HAP-1 (cell line): ENCODE measurements at regions not wholly inside any gene's neighbourhood (a gene's known extent, or its start where the extent isn't known, plus 50 kb on each side); places are given as distances from the start of the nearest gene placed in this dataset.

Experiments
- DNase-seq, 2 experiments: peaks; one replicate each; pipeline ENCODE4 v3.0.0-alpha.2; 2016 to 2020; ENCODE audit warnings: low spot score in 2 of 2
- H3K27me3 ChIP-seq: fragments of 250-450 bp; sonication (Bioruptor Pico); 2 replicates; pipeline ENCODE4 v1.5.1; 2020; ENCODE audit warnings: low read depth, mild to moderate bottlenecking, moderate library complexity
- H3K36me3 ChIP-seq: fragments of 250-450 bp; sonication (Bioruptor Pico); replicated peaks from 2 replicates; pipeline ENCODE4 v1.5.1; 2020; ENCODE audit warnings: mild to moderate bottlenecking
- H3K4me1 ChIP-seq: fragments of 250-450 bp; sonication (Bioruptor Pico); 2 replicates; pipeline ENCODE4 v1.5.1; 2020; ENCODE audit warnings: mild to moderate bottlenecking
- H3K4me3 ChIP-seq: fragments of 250-450 bp; sonication (Bioruptor Pico); 2 replicates; pipeline ENCODE4 v1.5.1; 2020; ENCODE audit warnings: mild to moderate bottlenecking, moderate library complexity
- H3K9me3 ChIP-seq: fragments of 250-450 bp; sonication (Bioruptor Pico); 2 replicates; pipeline ENCODE4 v1.5.1; 2020; ENCODE audit warnings: mild to moderate bottlenecking, moderate library complexity
- in situ Hi-C: fragments of 300-500 bp; cut with MboI; formaldehyde crosslinking; loops from 3 replicates; pipeline ENCODE4 v1.14.3; 2020; ENCODE audit warnings: low sequenced_read_pairs, inconsistent platforms, mixed read lengths

DNA sequence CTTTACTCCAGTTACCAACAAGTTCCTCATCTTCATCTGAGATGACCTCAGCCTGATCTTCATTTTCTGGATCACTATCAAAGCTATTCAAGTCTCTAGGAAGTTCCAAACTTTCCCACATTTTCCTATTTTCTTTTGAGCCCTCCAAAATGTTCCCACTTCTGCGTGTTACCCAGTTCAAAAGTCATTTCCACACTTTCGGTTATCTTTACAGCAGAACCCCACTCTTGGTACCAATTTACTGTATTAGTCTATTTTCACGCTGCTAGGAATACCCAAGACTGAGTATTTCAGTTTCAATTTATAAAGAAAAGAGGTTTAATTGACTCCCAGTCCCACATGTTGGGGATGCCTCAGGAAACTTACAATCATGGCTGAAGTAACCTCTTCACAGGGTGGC lies 274.3 kb downstream of the FGF9 start:
- H3K27me3 ChIP-seq: no peaks in the 10 kb centered on the region
- H3K36me3 ChIP-seq: no peaks in the 10 kb centered on the region
- H3K4me1 ChIP-seq: no peaks in the 10 kb centered on the region
- H3K9me3 ChIP-seq: no peaks in the 10 kb centered on the region
- in situ Hi-C loops: no loop called here
- no peak overlapping the region for H3K4me3 ChIP-seq
- DNase-seq: no peak

DNA sequence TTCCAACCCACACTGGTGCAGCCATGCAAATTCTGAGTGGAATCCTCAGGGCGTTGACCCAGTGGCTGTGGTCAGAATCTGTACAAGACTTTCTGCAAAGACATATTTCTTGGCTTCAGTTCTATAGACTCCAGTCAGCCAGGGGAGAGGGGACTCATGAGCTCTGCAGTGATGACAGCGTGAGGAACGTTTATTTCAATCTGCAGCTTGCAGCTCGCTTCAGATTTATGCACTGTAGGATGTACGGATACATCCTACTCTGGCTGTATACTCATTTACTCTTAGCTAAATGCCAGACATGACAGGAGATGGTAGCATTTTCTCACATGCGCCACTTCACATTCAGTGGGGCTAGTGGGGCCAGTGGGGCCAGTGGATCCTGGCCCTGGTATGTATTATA lies 276.1 kb downstream of the FGF9 start:
- no peak for DNase-seq
- Histone ChIP-seq H3K36me3 (no peaks in the 10 kb centered on the region), H3K27me3 (no peaks in the 10 kb centered on the region), H3K4me3 (no peak overlapping the region), H3K9me3 (0 out of 2 replicates have a peak, but pooled peaks cover 3% of the 10 kb centered on the region), H3K4me1 (no peaks in the 10 kb centered on the region)
- in situ Hi-C loops: no loop called here

DNA sequence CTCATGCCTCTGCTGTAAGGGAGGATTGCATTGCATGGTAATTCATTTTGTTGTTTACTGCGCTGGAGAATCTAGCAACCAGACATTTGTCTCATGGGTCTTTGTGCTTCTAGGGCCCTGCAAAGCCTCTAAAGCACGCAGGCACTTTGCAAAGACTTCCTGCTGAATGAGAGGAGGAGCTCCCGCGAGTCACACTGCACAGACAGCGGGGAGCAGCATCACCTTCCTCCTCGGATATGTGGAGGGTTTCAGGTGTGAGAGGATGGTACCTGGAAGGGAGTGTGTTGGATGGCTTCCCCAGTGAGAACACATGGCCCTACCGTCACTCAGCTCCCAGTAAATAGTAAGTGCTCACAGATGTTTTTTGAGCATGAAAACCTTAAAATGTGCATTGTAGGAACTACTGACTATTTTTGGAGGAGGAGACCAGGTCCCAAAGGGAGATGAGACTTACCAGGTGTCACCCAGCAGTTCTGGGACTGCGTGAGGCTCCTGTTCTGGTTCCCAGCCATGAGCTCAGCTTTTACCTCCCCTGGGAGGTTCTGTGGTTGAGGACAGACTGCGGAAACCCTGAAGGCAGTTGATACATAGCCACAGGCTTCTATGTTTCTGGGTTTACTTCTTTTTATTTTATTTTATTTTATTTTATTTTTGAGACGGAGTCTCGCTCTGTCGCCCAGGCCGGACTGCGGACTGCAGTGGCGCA lies 278.0 kb downstream of the FGF9 start:
- Histone ChIP-seq H3K27me3 (no peaks in the 10 kb centered on the region), H3K36me3 (no peaks in the 10 kb centered on the region), H3K4me3 (no peak overlapping the region), H3K9me3 (0 out of 2 replicates have a peak, but pooled peaks cover 3% of the 10 kb centered on the region), H3K4me1 (no peaks in the 10 kb centered on the region)
- DNase-seq: no peak
- in situ Hi-C loops: no loop called here

DNA sequence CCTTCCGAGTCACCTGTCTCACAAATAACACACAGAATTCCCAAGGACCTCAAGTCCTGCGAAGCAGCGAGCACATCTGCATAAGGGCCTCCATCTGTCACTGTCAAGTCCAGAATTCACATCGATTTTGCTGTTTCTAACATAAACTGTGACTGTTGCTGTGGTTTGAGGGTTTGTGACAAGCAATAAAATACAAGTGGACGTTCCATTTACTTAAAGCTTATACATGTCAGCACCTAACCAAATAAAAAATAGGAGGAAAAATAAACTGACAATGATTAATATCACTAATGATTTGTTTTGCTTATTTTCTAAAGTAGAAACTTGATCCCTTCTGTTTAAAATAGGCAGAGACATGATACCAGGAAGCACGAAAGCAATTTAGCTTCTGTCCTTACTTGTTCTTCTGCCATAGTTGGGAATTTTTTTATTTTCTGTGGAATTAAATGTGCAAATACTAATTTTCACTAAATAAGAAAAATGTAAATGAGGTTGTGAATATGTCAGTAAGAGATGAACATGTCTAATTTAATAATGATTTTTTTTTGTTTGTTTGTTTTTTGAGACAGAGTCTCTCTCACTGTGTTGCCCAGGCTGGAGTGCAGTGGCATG lies 279.1 kb downstream of the FGF9 start:
- Histone ChIP-seq H3K9me3 (0 out of 2 replicates have a peak, but pooled peaks cover 3% of the 10 kb centered on the region), H3K4me1 (no peaks in the 10 kb centered on the region), H3K4me3 (no peak overlapping the region), H3K27me3 (no peaks in the 10 kb centered on the region), H3K36me3 (no peaks in the 10 kb centered on the region)
- in situ Hi-C loops: no loop called here
- DNase-seq: no peak

DNA sequence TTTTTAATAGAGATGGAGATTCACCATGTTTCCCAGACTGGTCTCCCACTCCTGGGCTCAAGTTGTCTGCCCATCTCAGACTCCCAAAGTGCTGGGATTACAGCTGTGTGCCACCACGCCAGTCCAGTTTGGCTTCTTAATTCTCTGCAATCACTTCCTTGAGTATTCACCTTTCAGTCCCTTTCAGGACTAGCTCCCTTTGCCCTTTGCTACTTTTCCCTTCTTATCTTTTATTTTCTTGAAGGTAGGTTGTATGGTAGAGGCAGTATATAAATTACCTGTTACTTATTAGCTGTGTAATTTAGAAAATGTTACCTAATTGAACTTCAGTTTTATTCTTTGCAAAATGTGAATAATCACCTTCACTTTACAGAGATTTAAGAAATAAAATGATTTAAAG lies 285.8 kb downstream of the FGF9 start:
- in situ Hi-C loops: no loop called here
- DNase-seq: no peak
- Histone ChIP-seq H3K36me3 (no peaks in the 10 kb centered on the region), H3K4me3 (no peak overlapping the region), H3K27me3 (no peaks in the 10 kb centered on the region), H3K9me3 (0 out of 2 replicates have a peak, but pooled peaks cover 4% of the 10 kb centered on the region), H3K4me1 (no peaks in the 10 kb centered on the region)

DNA sequence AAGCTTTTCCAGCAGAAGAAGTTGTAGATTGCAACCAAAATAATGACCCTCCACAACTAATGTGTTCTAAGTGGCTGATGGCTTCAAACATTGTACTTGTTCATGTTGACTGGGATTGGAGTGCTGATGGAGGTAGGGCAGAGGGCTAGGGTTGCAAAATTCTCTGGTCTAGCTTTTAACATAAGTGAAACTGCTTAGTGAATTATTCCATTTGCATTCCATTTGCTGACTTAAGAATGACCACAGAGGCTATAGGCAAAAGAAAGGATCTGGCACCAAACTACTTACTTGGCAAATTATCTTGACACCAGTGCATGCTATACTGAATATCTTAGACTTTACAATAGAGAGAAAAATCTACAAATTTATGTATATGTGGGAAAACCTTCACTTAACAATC lies 287.0 kb downstream of the FGF9 start:
- in situ Hi-C loops: no loop called here
- Histone ChIP-seq H3K4me1 (no peaks in the 10 kb centered on the region), H3K27me3 (no peaks in the 10 kb centered on the region), H3K4me3 (no peak overlapping the region), H3K36me3 (no peaks in the 10 kb centered on the region), H3K9me3 (0 out of 2 replicates have a peak, but pooled peaks cover 4% of the 10 kb centered on the region)
- no peak for DNase-seq

DNA sequence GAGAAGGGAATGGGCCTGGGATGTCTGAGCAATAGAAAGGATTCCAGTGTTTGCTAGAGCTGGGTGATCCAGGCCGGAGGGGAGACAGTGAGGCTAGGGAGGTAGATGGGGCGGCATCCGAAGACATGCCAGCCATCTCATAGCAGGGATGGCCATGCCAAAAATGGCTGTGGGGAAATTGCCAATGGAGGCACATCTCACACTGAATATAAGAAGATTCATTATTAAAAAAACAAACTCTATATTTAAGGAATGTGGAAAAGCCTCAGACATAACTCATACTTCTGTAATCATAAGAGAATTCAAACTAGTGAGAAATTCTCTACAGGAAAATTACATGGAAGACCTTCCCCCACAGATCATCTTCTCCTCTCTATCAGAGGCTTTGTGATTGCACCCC lies 289.2 kb downstream of the FGF9 start:
- H3K27me3 ChIP-seq: no peaks in the 10 kb centered on the region
- no peaks in the 10 kb centered on the region for H3K4me1 ChIP-seq
- no peak for DNase-seq
- H3K4me3 ChIP-seq: no peak overlapping the region
- H3K9me3 ChIP-seq: peaks cover 6% of the 10 kb centered on the region; the same call in 1 of the 2 replicates
- no peaks in the 10 kb centered on the region for H3K36me3 ChIP-seq
- in situ Hi-C loops: no loop called here

DNA sequence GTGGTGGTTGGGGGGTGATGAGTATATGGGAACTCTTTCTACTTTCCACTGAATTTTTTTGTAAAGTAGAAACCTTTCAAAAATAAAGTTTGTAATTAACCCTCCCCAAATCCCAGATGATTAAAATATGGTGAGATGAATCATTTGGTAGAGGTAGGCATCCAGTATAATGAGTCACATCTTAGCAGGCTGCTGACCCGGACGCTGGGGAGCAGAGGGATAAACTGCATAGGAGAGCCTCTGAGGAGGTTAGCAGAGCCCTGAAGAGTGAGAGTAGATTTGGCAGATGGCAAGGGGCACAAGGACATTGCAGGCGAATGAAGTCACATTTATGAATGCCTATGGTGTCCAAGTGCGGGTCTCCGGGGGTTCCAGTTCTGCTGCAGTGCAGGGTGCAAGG lies 293.8 kb downstream of the FGF9 start:
- H3K27me3 ChIP-seq: no peaks in the 10 kb centered on the region
- in situ Hi-C loops: no loop called here
- no peak for DNase-seq
- H3K4me3 ChIP-seq: no peak overlapping the region
- no peaks in the 10 kb centered on the region for H3K36me3 ChIP-seq
- H3K4me1 ChIP-seq: no peaks in the 10 kb centered on the region
- H3K9me3 ChIP-seq: peaks cover 6% of the 10 kb centered on the region; the same call in 1 of the 2 replicates

DNA sequence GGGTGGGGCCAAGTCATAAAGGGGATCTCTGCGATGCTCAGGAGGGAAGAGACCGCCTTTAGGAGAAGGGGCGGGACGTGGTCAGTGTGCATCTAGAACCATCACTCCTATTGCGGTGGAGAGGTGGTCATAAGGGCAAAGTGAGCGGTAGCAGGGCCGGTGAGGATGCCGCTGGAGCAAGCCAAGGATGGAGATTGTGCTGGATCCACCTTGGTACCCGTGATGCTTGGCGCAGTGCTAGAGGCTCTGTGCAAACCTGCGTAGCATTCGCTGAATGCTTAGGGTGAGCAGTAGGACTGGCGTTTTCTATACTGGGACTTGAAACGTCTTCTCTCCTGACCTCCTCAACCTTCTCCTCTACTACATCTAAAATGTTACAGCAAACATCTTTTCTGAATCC lies 294.2 kb downstream of the FGF9 start:
- H3K4me1 ChIP-seq: no peaks in the 10 kb centered on the region
- in situ Hi-C loops: no loop called here

DNA sequence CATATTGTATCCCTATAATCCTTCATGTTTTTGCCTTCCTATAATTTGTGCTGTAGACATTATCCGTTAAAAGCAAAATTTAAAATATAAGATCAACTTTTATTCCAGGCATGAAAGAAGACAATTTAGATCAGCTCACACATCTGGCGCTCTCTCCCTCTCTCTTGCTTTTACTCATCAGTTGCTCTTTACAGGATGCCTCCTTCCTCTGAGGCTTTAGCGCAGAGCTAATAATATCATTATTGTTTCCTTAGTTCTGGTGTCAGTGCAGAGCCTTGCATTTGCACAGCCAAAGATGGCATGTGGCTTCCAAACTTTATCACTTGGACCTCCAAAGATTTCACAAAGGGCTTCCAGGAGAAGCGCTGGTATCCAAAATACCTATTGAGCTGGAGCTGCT lies 295.1 kb downstream of the FGF9 start:
- no peaks in the 10 kb centered on the region for H3K4me1 ChIP-seq
- peaks cover 6% of the 10 kb centered on the region; the same call in 1 of the 2 replicates for H3K9me3 ChIP-seq
- in situ Hi-C loops: no loop called here
- H3K36me3 ChIP-seq: no peaks in the 10 kb centered on the region
- no peak overlapping the region for H3K4me3 ChIP-seq
- no peaks in the 10 kb centered on the region for H3K27me3 ChIP-seq
- DNase-seq: no peak

More for the DNA sequence above, 294.2 kb downstream of the FGF9 start:
- DNase-seq: no peak
- no peak overlapping the region for H3K4me3 ChIP-seq
- peaks cover 6% of the 10 kb centered on the region; the same call in 1 of the 2 replicates for H3K9me3 ChIP-seq
- H3K27me3 ChIP-seq: no peaks in the 10 kb centered on the region
- H3K36me3 ChIP-seq: no peaks in the 10 kb centered on the region

DNA sequence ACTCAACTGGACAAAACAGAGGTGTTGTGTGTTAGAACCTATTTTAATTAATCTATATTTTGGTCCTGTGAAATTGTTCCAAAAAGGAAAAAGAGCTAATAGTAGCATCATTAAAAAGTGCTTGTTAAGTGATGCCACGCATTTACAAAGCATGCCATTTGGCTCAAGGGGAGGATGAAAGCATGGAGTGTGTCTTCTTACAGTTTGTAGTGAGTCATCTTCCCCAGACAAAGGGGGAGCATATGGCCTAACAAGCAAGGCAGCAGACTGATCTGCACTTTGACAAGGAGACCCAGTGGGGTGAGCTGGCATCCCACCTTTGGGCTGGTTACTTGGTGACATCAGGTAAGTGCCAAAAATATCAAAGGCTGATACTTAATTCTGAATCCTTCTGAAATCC lies 297.0 kb downstream of the FGF9 start:
- H3K4me3 ChIP-seq: no peak overlapping the region
- DNase-seq: no peak
- H3K27me3 ChIP-seq: no peaks in the 10 kb centered on the region
- in situ Hi-C loops: no loop called here
- H3K9me3 ChIP-seq: peaks cover 6% of the 10 kb centered on the region; the same call in 1 of the 2 replicates
- H3K36me3 ChIP-seq: no peaks in the 10 kb centered on the region
- H3K4me1 ChIP-seq: no peaks in the 10 kb centered on the region

DNA sequence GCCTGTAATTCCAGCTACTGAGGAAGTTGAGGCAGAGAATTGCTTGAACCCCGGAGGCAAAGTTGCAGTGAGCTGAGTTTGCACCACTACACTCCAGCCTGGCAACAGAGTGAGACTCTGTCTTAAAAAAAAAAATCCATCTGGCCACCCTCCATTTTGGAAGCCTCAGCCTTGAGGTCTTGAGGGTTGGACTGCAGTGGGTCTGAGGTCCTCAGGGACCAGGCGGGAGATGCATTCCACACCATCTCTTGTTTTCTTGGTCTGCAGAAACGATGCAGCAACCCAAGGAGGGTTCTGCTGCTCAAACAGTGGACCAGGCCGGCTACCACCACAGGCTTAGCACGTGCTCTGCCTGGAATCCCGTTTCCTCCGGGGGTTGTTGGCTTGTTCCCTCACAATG lies 299.3 kb downstream of the FGF9 start:
- Histone ChIP-seq H3K4me3 (no peak overlapping the region), H3K27me3 (no peaks in the 10 kb centered on the region), H3K4me1 (no peaks in the 10 kb centered on the region), H3K36me3 (no peaks in the 10 kb centered on the region), H3K9me3 (0 out of 2 replicates have a peak, but pooled peaks cover 4% of the 10 kb centered on the region)
- no peak for DNase-seq
- in situ Hi-C loops: no loop called here

DNA sequence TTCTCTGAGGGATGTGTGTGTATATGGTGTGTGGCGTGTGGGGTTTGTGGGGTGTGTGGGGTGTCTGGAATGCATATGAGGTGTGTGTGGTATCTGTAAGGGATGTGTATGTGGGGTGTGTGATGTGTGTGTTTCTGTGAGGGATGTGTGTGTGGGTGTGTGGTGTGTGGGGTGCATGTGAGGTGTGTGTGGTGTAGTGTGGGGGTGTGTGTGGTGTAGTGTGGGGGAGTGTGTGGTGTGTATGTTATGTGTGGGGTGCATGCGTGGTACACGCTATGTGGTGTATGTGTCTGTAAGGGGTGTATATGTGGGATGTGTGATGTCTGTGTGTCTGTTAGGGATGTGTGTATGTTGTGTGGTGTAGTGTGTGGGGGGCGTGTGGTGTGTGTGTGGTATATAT lies 300.0 kb downstream of the FGF9 start:
- in situ Hi-C loops: no loop called here
- no peak for DNase-seq
- H3K4me3 ChIP-seq: no peak overlapping the region
- no peaks in the 10 kb centered on the region for H3K36me3 ChIP-seq
- H3K9me3 ChIP-seq: 0 out of 2 replicates have a peak, but pooled peaks cover 4% of the 10 kb centered on the region
- H3K4me1 ChIP-seq: no peaks in the 10 kb centered on the region
- no peaks in the 10 kb centered on the region for H3K27me3 ChIP-seq
